Panc1 (cell line): ENCODE measurements at regions not wholly inside any gene's neighbourhood (a gene's known extent, or its start where the extent isn't known, plus 50 kb on each side); places are given as distances from the start of the nearest gene placed in this dataset.

ENCODE experiments used
- ATAC-seq: fragments of 200-7000 bp; cut with Tn5 transposase; 2 replicates; pipeline ENCODE4 v1.9.1; 2020; ENCODE audit warnings: mild to moderate bottlenecking, moderate library complexity
- BruUV-seq: library from RNA; stranded (reverse); fragments of 400-500 nt; replicated peaks from 2 replicates; lab custom pipeline; 2021; lab: Mats Ljungman, UMichigan
- CTCF ChIA-PET: fragments of 300-600 bp; sonication (Branson Sonifier 250); formaldehyde crosslinking; loops from one replicate; lab custom pipeline; 2022; ENCODE audit warnings: antibody characterized with exemption; lab: Charles Lee
- POLR2A ChIA-PET: fragments of 300-600 bp; sonication (Branson Sonifier 250); formaldehyde crosslinking; loops from one replicate; lab custom pipeline; 2022; ENCODE audit warnings: antibody characterized with exemption; lab: Charles Lee
- DNase-seq: peaks from one replicate; pipeline ENCODE4 v3.0.0-alpha.2; 2010; ENCODE audit warnings: low read depth, low spot score
- H3K27ac ChIP-seq: 2 replicates; pipeline ENCODE4 v1.5.1; 2011; ENCODE audit warnings: mild to moderate bottlenecking, low read length, inconsistent platforms
- H3K27me3 ChIP-seq: fragments of 200-500 bp; sonication (Bioruptor generic); 2 replicates; pipeline ENCODE4 v1.6.0; 2014; ENCODE audit warnings: low read length, inconsistent platforms; ENCODE audit not compliant: control insufficient read depth, insufficient read depth
- H3K36me3 ChIP-seq: fragments of 200-500 bp; sonication (Bioruptor generic); 2 replicates; pipeline ENCODE4 v1.5.1; 2014; ENCODE audit warnings: inconsistent platforms, mild to moderate bottlenecking, low read length, moderate library complexity; ENCODE audit not compliant: control insufficient read depth, insufficient read depth
- H3K4me1 ChIP-seq: 2 replicates; pipeline ENCODE4 v1.5.1; 2011; ENCODE audit warnings: inconsistent platforms, mild to moderate bottlenecking, low read length, moderate library complexity; ENCODE audit not compliant: control insufficient read depth, insufficient read depth
- H3K4me3 ChIP-seq, 2 experiments: 2 replicates each; pipeline ENCODE4 v1.5.1; 2011 to 2012; ENCODE audit warnings: low read depth in 2 of 2, low read length in 2 of 2, mild to moderate bottlenecking in 2 of 2, inconsistent platforms in 1 of 2, moderate library complexity in 1 of 2
- H3K9me3 ChIP-seq: fragments of 200-500 bp; sonication (Bioruptor generic); 2 replicates; pipeline ENCODE4 v1.5.1; 2014; ENCODE audit warnings: low read depth, mild to moderate bottlenecking, inconsistent platforms, low read length, moderate library complexity; ENCODE audit not compliant: control insufficient read depth, insufficient read depth
- POLR2AphosphoS5 ChIP-seq: IDR thresholded peaks from 2 replicates; pipeline ENCODE4 v1.6.1; 2012; ENCODE audit warnings: mild to moderate bottlenecking, low read depth, low read length, moderate library complexity
- SIN3A ChIP-seq: IDR thresholded peaks from 2 replicates; pipeline ENCODE4 v1.6.1; 2012; ENCODE audit warnings: low read depth, mild to moderate bottlenecking, low read length, moderate library complexity, borderline replicate concordance; ENCODE audit not compliant: insufficient read depth
- TCF7L2 ChIP-seq: IDR thresholded peaks from 2 replicates; pipeline ENCODE4 v1.6.1; 2011; ENCODE audit warnings: mild to moderate bottlenecking, low read depth, low read length, inconsistent platforms
- in situ Hi-C: cut with HindIII; loops from 2 replicates; pipeline ENCODE4 v1.10.0; 2016; ENCODE audit warnings: low sequenced_read_pairs, low pct_unique_long_range_greater_than_20kb
- intact Hi-C: fragments of 100-400 bp; cut with micrococcal nuclease; formaldehyde crosslinking; loops from one replicate; pipeline ENCODE4 v1.10.0; 2022; ENCODE audit not compliant: unreplicated experiment
- TF ChIP-seq, protein P1 (sequence below), 2 experiments: IDR thresholded peaks; 2 replicates each; pipeline ENCODE4 v1.6.1; 2011 to 2012; ENCODE audit warnings: low read depth in 2 of 2, control low read depth in 1 of 2, low read length in 1 of 2, mild to moderate bottlenecking in 1 of 2, moderate library complexity in 1 of 2; ENCODE audit not compliant: insufficient read depth in 1 of 2
- TF ChIP-seq, protein P2 (sequence below): fragments of 450-650 bp; IDR thresholded peaks from 2 replicates; pipeline ENCODE4 v1.5.1; 2017; ENCODE audit warnings: mild to moderate bottlenecking

- DNase-seq (no peak), ATAC-seq (no peak)
- no peak overlapping the region for H3K27ac ChIP-seq
- H3K36me3 ChIP-seq = no peaks in the 10 kb centered on the region
- no peaks in the 10 kb centered on the region for H3K4me1 ChIP-seq
- intact Hi-C loops (no loop called here), in situ Hi-C loops (no loop called here)
- BruUV-seq = no TSS peak
- H3K27me3 ChIP-seq = no peaks in the 10 kb centered on the region
- H3K4me3 ChIP-seq = no peak overlapping the region
- ChIA-PET CTCF (no interaction called here), POLR2A (no interaction called here)
- no peaks in the 10 kb centered on the region for H3K9me3 ChIP-seq
- no peak for TF ChIP-seq SIN3A
- TF ChIP-seq, protein P1, sequence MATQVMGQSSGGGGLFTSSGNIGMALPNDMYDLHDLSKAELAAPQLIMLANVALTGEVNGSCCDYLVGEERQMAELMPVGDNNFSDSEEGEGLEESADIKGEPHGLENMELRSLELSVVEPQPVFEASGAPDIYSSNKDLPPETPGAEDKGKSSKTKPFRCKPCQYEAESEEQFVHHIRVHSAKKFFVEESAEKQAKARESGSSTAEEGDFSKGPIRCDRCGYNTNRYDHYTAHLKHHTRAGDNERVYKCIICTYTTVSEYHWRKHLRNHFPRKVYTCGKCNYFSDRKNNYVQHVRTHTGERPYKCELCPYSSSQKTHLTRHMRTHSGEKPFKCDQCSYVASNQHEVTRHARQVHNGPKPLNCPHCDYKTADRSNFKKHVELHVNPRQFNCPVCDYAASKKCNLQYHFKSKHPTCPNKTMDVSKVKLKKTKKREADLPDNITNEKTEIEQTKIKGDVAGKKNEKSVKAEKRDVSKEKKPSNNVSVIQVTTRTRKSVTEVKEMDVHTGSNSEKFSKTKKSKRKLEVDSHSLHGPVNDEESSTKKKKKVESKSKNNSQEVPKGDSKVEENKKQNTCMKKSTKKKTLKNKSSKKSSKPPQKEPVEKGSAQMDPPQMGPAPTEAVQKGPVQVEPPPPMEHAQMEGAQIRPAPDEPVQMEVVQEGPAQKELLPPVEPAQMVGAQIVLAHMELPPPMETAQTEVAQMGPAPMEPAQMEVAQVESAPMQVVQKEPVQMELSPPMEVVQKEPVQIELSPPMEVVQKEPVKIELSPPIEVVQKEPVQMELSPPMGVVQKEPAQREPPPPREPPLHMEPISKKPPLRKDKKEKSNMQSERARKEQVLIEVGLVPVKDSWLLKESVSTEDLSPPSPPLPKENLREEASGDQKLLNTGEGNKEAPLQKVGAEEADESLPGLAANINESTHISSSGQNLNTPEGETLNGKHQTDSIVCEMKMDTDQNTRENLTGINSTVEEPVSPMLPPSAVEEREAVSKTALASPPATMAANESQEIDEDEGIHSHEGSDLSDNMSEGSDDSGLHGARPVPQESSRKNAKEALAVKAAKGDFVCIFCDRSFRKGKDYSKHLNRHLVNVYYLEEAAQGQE (IDR thresholded peaks at IDR 0.05; ENCODE audit: insufficient read depth in 1 of 2, low read depth in 2 of 2, low read length in 1 of 2) = no peak
- no peak for TF ChIP-seq POLR2AphosphoS5
- no peak for TF ChIP-seq TCF7L2
- TF ChIP-seq, protein P2, sequence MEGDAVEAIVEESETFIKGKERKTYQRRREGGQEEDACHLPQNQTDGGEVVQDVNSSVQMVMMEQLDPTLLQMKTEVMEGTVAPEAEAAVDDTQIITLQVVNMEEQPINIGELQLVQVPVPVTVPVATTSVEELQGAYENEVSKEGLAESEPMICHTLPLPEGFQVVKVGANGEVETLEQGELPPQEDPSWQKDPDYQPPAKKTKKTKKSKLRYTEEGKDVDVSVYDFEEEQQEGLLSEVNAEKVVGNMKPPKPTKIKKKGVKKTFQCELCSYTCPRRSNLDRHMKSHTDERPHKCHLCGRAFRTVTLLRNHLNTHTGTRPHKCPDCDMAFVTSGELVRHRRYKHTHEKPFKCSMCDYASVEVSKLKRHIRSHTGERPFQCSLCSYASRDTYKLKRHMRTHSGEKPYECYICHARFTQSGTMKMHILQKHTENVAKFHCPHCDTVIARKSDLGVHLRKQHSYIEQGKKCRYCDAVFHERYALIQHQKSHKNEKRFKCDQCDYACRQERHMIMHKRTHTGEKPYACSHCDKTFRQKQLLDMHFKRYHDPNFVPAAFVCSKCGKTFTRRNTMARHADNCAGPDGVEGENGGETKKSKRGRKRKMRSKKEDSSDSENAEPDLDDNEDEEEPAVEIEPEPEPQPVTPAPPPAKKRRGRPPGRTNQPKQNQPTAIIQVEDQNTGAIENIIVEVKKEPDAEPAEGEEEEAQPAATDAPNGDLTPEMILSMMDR = no peak
These were observed 191.7 kb downstream of the BCL11B start for GRCh38 chr14:99080306-99080705.

GRCh38 chr14:99081156-99081765, 190.7 kb downstream of the BCL11B start:
- no peak for ATAC-seq
- intact Hi-C loops (no loop called here), in situ Hi-C loops (no loop called here)
- Histone ChIP-seq H3K4me3 (no peak overlapping the region), H3K36me3 (no peaks in the 10 kb centered on the region), H3K27ac (no peak overlapping the region), H3K9me3 (no peaks in the 10 kb centered on the region), H3K4me1 (no peaks in the 10 kb centered on the region), H3K27me3 (no peaks in the 10 kb centered on the region)
- BruUV-seq = no TSS peak
- ChIA-PET CTCF (no interaction called here), POLR2A (no interaction called here)
- DNase-seq = no peak
- TF ChIP-seq, protein P1 (IDR thresholded peaks at IDR 0.05; ENCODE audit: insufficient read depth in 1 of 2, low read depth in 2 of 2, low read length in 1 of 2) = no peak
- TF ChIP-seq POLR2AphosphoS5 = no peak
- TF ChIP-seq SIN3A = no peak
- no peak for TF ChIP-seq TCF7L2
- TF ChIP-seq, protein P2 = no peak
